NCI-H1930 (cell line): ENCODE measurements at regions not wholly inside any gene's neighbourhood (a gene's known extent, or its start where the extent isn't known, plus 50 kb on each side); places are given as distances from the start of the nearest gene placed in this dataset.
A peak's percentile ranks its signal among the peaks of the same experiment; 100 is the strongest.

ENCODE experiments used
- DNase-seq, 2 experiments: peaks; one replicate each; lab custom pipeline; 2025; lab: John Stamatoyannopoulos, UW

DNA sequence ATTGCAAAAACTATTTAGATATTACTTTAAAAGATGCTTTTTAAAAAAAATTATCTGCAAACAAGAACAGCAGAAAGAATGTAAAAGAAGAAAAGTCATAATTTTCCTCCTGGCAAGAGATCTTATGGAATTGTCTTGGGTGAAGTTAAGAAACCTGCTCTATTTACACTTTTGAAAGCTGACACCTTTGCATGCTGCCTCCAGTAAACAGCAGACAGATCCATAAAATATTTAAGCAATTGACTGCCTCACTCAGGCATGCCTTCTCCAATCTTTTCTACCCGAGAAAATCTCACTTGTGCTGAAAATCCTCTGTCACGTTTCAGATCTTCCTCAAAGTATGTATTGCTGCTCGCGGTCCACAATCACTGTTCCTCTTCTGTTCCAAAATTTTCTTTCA is 107.9 kb upstream of the ZP4 start:
- DNase-seq = no peak

GRCh38 chr1:237983496-237983895 is 92.8 kb upstream of the ZP4 start:
- no peak for DNase-seq

DNA sequence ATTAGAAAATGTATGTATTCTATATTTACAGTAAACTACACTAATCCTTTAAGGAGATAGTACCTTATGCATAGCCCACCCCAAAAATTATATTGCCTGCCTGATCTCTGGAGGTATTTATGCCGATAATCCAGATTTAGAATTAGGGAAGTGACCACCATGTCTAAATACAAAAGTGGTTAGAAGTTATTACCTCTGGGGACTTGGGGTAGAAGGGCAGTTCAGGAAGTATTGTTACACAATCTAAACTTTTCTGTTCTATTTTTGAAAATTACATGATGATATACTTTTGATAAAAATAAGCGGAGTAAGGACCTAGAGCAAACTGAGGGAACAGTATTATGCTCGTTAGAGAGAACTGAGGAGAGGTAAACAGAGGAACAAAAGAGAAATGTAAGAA is 90.5 kb upstream of the ZP4 start:
- DNase-seq = no peak

GRCh38 chr1:237976331-237976730 is 85.6 kb upstream of the ZP4 start:
- no peak for DNase-seq

GRCh38 chr1:237975903-237976302 is 85.2 kb upstream of the ZP4 start:
- no peak for DNase-seq

DNA sequence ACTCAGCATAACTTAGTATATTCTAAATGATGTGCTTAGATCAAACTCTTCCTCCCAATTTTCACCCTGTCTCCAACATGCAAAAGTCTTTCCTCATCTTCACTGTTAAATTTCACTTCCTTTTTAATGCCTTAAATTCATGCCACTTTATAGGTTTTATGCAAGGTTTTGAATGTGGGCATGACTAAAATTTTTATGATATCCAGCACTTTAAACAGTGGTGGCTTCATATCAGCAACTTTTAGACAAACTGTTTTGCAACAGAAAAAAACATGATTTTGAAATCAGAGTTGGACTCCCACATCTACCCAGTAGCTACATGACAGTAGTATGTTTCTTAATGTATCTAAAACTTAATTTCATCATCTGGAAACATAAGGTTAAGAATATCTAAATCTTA is 84.7 kb upstream of the ZP4 start:
- no peak for DNase-seq

DNA sequence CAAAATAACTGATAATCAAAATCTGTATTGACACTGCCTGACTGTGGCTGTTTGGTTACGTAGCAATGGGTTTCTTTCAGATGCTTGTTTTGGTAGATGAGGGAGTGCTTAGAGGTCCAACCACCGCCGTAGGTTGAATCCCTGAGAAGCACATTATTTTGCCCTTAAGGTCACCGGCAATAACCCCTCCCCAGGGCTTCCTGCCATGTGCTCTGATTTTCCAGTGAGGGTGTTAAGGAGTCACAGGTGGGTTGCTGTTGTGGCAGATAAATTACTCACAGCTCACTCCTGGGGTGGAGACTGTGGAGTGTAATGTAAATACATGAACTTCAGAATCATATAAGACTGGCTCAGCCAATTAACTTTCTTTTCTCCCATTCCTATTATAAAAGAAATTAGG is 81.5 kb upstream of the ZP4 start:
- DNase-seq = peak in 1 of 2 experiments; percentile 50

DNA sequence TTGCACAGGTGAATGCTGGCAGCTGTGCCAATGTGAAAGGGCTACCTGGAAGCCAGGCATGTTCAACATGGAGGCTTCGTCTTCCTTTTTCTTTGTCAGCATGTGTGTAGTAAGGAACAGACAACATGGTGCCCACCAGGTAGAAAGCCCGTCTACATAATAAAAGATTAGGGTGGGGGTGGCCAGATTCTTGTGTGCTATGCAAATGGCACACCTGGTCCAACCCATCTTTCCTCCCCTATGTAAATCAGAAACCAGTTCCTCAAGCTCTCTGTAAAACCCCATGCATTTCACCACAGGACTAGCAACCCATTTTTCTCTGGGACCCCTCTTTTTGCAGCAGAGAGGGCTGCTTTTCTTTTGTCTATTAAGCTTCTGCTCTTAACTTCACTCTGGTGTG is 72.3 kb upstream of the ZP4 start:
- no peak for DNase-seq

DNA sequence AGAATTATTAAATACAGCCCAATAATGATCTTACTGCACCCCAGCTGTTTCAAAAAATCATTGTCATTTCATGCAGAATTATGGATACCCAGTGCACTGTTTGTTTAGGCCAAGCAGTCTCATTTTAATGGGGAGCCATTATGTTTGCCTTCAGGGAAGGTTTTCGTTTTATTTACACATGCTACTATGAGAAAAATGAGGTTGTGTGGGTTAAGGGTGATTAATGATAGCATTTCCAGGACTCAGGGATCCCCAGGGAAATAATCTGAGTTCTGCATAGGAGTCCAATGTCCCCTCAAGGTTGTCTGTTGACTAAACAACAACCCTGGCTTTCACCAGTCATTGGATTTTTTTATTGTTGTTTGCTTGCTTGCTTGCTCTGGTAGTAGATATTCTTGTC is 71.0 kb upstream of the ZP4 start:
- peak in 1 of 2 experiments; percentile 26 for DNase-seq

DNA sequence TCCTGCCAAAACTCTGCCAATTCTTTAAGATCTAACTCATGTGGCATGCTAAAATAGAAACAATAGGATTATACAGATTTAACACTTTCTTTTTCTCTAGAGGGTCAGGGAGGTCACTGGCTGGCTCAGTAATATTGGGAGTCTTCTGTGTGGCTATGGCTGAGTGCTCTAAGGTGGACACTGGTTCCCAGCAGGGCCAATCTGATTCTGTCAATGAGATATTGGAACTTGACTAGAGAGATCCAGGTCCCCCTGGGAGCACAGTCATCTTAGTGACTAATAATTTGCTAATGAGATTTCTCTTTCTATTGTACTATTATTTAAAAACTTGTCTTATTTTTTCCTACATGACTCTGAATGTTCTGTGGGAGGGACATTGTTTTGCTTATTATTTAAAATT is 69.1 kb upstream of the ZP4 start:
- no peak for DNase-seq

GRCh38 chr1:237953238-237953637 is 62.5 kb upstream of the ZP4 start:
- no peak for DNase-seq
